AG09309 (cell line): ENCODE measurements at regions not wholly inside any gene's neighbourhood (a gene's known extent, or its start where the extent isn't known, plus 50 kb on each side); places are given as distances from the start of the nearest gene placed in this dataset.

Experiments used
- DNase-seq: peaks from one replicate; pipeline ENCODE4 v3.0.0-alpha.2; 2010; ENCODE audit warnings: low read depth
- H3K4me3 ChIP-seq: 2 replicates; pipeline ENCODE4 v1.5.1; 2011; ENCODE audit warnings: mild to moderate bottlenecking, low read depth, low read length, moderate library complexity; ENCODE audit not compliant: control insufficient read depth
- TF ChIP-seq, protein P1 (sequence below): IDR thresholded peaks from 2 replicates; pipeline ENCODE4 v1.5.1; 2011; ENCODE audit warnings: mild to moderate bottlenecking, low read depth, low read length, inconsistent platforms; ENCODE audit not compliant: insufficient read depth, control insufficient read depth; ENCODE audit errors: missing control alignments

DNA sequence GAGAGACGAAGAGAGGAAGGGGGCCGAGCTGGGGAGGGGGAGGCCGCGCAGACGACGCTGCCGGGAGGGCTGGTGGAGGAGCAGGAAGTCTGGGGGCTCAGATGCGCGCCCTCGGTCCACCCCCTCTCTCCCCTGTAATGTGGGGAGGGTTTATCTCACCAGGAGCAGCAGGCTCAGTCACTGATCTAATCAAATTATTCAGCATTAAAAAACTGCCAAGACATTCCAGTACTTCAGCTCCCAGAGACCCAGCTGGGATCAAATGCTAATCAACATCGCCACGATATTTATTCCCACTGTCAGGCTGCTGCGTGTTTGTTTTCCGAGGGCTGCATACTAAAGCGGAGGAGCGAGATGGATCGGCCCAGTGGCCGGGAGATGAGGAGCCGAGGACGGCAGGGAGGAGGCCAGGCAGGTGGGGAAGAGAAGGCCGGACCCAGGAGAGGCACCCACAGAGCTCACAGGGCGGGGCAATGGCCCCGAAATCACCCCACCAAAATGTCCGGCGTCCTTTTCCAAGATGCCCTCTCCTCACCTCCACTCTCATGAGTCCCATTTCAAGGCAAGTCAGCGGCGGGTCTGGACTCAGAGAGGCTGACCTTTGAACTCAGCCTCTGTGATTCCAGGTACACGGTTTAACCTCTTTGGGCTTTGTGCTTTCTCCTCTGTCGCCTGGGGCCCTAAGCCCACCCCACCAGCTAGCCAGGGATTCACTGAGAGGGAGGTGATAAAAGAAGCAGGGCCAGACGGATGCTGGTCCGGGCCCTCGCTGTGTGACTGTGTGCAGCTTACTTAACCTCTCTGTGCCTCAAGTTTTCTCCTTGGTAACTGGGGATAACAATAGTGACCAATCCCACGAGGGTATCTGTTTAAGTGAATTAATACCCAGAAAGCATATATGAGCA lies 502.1 kb downstream of the MN1 start:
- H3K4me3 ChIP-seq = no peak overlapping the region
- DNase-seq = no peak
- TF ChIP-seq, protein P1, sequence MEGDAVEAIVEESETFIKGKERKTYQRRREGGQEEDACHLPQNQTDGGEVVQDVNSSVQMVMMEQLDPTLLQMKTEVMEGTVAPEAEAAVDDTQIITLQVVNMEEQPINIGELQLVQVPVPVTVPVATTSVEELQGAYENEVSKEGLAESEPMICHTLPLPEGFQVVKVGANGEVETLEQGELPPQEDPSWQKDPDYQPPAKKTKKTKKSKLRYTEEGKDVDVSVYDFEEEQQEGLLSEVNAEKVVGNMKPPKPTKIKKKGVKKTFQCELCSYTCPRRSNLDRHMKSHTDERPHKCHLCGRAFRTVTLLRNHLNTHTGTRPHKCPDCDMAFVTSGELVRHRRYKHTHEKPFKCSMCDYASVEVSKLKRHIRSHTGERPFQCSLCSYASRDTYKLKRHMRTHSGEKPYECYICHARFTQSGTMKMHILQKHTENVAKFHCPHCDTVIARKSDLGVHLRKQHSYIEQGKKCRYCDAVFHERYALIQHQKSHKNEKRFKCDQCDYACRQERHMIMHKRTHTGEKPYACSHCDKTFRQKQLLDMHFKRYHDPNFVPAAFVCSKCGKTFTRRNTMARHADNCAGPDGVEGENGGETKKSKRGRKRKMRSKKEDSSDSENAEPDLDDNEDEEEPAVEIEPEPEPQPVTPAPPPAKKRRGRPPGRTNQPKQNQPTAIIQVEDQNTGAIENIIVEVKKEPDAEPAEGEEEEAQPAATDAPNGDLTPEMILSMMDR = no peak

DNA sequence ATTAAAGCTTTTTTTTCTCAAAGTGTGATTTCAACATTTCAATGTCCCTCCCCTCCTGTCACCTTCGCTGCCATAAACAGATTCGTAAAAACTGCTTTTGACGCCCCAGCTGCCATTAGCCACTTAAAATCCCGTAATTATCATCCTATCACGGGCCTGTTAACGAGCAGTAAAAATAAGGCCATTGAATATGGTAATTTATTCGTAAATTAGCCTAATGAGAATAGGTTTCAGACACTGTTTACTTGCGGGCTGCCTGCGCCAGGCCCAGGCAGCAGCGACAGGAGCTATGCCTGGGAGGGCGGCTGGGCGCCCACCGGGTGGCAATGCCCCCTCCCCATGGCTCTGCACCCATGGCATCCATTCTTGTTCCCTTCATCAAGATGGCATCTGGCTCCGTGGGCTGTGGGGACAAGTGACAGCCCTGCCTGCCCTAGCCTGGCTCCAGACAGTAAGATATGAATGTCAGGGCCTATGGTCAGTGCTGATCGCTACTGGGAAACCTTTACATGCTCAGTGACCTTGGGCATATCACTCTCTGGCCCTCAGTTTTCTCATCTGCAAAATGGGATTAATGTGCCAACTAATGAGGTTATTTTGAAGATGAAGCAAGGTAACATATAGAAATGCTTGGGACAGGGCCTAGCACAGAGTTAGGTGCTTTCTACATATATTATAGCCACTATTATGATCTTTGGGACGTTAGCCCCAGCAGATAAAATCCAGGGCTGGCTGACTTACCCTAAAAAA lies 500.8 kb downstream of the MN1 start:
- H3K4me3 ChIP-seq = no peak overlapping the region
- TF ChIP-seq, protein P1 = no peak
- no peak for DNase-seq

DNA sequence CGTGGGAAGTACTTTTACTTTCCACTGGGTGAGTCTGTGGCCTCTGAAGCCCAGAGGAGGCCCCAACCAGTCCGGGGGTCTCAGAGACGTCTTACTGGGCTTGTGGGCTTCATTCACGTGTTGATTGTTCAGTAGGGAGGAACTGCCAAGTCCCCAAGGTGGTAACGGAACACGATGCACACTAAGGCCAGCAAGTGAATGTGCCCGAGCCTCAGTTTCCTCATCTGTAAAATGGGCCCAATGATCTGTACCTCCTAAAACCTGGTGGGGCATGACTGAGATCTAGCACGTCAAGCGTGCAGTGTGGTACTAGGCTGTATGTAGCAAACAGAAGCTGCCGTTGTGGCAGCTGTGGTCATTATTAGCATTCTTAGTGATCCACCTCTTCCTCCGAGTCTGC lies 499.1 kb downstream of the MN1 start:
- no peak for DNase-seq
- TF ChIP-seq, protein P1 = no peak
- no peak overlapping the region for H3K4me3 ChIP-seq

DNA sequence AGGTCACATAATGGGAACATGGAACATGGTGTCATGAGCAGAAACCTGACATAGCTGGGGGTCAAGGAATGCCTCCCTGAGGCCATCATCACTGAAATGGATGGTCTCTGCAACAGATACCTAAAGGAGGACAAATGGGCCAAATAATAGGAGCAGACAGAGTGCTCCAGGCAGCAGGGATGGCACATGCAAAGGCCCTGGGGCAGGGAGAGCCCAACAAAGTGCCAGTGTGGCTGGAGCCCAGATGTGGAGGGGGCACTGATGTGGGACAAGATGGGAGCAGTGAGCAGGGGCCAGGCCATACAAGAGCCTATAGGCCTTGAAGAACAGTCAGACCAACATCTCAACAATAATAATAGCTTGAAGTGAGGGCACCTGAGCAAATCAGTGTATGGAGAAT lies 497.8 kb downstream of the MN1 start:
- H3K4me3 ChIP-seq = no peak overlapping the region
- DNase-seq = no peak
- TF ChIP-seq, protein P1 = no peak

DNA sequence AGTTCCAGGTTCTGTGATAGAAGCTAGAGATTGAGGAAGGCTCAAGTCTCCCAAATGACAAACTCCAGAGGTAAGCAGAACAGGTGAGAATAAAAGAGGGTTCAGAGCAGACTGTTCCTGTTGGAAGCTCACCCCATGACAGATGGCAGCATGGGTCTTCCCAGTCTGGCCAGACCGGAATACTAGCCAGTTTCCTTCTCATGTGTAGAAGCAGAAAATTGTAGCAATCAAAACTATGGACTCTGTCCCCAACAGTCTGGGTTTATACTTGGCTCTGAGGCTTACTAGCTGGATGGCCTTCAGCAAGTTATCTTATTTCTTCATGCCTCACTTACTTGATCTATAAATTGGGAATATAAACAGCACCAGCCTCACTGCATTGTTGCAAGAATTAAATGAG lies 494.8 kb downstream of the MN1 start:
- TF ChIP-seq, protein P1 = no peak
- H3K4me3 ChIP-seq = no peak overlapping the region
- no peak for DNase-seq

DNA sequence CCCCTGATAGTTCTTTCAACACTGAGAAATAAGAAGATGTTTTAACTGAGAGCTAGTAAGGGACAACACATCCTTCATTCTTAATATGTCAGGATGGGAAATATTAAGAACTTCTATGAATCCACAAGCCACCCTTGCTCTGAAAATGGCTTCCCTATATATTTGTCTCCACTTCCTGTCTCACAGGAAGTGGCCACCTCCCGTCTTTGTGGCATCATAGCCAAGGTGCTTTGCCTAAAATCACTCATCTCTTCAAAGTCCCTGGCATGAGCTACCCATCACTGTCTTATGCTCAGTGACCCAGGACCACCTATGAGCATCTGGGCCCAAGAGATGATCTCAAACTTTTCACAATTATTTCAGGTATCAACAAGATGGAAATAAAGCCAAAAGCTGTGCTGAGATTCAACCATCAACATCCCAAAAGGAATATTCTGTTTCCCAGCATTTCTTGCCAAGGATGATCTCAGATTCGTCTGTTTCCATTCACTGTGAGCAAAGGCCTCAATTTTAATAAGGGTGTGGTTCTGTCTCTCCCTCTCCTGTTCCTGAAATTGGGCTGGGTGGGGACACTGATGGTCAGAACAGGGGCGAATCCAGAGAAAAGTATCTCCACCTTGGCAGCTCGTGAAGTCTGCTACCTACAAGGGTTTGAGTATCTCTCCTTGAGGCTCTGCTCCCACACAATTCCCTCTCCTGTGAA lies 493.9 kb downstream of the MN1 start:
- no peak for DNase-seq
- H3K4me3 ChIP-seq = no peak overlapping the region
- TF ChIP-seq, protein P1 = no peak
